ENCODE measurements at regions not wholly inside any gene's neighbourhood (a gene's known extent, or its start where the extent isn't known, plus 50 kb on each side); places are given as distances from the start of the nearest gene placed in this dataset.
A peak's percentile ranks its signal among the peaks of the same experiment; 100 is the strongest.
"Not testable (repeated sequence)": the region's sequence is repeated elsewhere in the genome, so short reads cannot be mapped to it uniquely, and the experiment has no call there.

GRCh38 chr3:46797486-46797885, 65.8 kb downstream of the MYL3 start:
- DNase-seq, result peak in 1 of 3 experiments; percentile 1

GRCh38 chr3:46793340-46793739, 69.9 kb downstream of the MYL3 start:
- DNase-seq, result not testable (repeated sequence)

- no peak for DNase-seq
Observed at GRCh38 chr3:46778101-46778500, 60.4 kb upstream of the PRSS50 start.

DNA sequence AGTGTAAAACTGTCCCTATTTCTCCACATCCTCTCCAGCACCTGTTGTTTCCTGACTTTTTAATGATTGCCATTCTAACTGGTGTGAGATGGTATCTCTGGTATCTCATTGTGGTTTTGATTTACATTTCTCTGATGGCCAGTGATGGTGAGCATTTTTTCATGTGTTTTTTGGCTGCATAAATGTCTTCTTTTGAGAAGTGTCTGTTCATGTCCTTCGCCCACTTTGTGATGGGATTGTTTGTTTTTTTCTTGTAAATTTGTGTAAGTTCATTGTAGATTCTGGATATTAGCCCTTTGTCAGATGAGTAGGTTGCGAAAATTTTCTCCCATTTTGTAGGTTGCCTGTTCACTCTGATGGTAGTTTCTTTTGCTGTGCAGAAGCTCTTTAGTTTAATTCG, 54.8 kb upstream of the PRSS50 start:
- DNase-seq, result not testable (repeated sequence)

DNA sequence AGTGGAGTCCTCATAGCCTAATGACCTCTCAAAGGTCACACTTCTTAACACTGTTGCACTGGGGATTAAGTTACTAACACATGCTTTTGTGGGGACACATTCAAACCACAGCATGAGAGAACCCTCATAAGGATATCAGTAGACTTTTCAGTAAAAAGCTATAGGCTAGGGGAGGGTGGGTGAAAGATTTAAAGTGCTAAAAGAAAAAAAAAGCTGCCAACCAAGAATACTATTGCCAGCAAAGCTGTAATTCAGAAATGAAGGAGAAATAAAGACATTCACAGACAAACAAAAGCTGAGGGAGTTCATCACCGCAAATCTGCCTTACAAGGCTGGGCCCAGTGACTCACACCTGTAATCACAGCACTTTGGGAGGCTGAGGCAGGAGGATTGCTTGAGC, 50.4 kb upstream of the PRSS50 start:
- DNase-seq, result no peak
